ENCODE measurements at regions not wholly inside any gene's neighbourhood (a gene's known extent, or its start where the extent isn't known, plus 50 kb on each side); places are given as distances from the start of the nearest gene placed in this dataset.
"Not testable (repeated sequence)": the region's sequence is repeated elsewhere in the genome, so short reads cannot be mapped to it uniquely, and the experiment has no call there.

DNA sequence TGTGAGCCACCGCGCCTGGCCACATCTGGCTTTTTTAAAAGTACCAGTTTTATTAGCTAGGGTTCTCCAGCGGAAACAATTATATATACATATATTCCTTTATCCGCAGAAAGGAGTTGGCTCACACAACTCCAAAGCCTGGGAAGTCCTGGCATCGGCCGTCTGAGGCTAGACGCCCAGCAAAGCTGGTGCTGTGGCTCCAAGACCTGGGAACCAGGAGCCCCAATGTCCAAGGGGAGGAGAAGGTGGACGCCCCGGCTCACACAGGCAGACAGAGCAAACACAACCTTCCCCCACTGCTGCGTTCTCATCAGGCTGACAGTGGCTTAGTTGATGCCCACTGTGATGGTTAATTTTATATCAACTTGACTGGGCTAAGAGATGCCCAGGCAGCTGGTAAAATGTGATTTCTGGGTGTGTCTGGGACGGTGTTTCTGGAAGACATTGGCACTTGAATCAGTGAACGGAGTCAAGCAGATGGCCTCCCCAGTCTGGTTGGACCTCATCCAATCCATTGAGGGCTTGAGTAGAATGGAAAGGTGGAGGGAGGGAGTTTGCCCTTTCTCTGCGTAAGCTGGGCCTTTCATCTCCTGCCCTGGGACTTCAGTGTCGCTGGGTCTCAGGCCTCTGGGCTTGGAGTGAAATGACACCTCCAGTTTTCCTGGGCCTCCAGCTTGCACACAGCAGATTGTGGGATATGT is 904.4 kb downstream of the BRD1 start:
- H3K9me3 ChIP-seq (ENCODE audit: insufficient read depth, low read depth, low read length): no peaks in the 10 kb centered on the region
- H3K36me3 ChIP-seq (ENCODE audit: insufficient read depth, low read depth, low read length): no peaks in the 10 kb centered on the region
- no peaks in the 10 kb centered on the region; the same call in 1 of the 2 replicates for H3K27me3 ChIP-seq (ENCODE audit: insufficient read depth, low read length)
- no peak overlapping the region for H3K4me3 ChIP-seq (ENCODE audit: low read length)
- H3K27ac ChIP-seq (ENCODE audit: low read length): no peak overlapping the region
- no peak overlapping the region for H3K9ac ChIP-seq (ENCODE audit: low read depth, low read length)
- H3K4me1 ChIP-seq (ENCODE audit: insufficient read depth, low read length): no peaks in the 10 kb centered on the region

DNA sequence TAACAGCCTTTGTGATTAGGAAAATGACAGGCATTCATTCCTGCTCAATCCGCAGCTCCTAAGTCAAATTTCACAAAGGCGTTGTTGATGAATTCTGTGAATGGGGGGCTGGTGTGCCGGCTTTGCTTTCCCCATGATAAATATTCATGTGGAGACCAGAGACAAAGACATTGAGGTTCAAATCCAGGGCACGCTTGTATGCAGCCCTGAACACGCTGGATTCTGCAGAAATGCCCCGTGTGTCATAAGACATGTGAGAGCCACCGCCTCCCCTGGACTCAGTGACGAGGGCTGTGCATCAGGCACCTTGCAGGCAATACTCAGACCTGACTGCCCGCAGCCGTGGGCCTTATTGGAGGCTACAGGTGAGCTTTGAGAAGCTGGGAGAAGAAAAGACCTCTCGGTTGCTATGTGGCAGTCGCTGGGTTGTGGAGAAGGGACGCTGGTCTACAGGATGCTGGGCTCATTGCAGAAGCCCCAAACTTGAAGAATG is 906.2 kb downstream of the BRD1 start:
- Histone ChIP-seq H3K4me3 (ENCODE audit: low read length) (no peak overlapping the region), H3K9me3 (ENCODE audit: insufficient read depth, low read depth, low read length) (peaks cover 8% of the 10 kb centered on the region), H3K36me3 (ENCODE audit: insufficient read depth, low read depth, low read length) (no peaks in the 10 kb centered on the region), H3K27me3 (ENCODE audit: insufficient read depth, low read length) (no peaks in the 10 kb centered on the region; the same call in 1 of the 2 replicates), H3K4me1 (ENCODE audit: insufficient read depth, low read length) (no peaks in the 10 kb centered on the region), H3K27ac (ENCODE audit: low read length) (no peak overlapping the region), H3K9ac (ENCODE audit: low read depth, low read length) (no peak overlapping the region)

DNA sequence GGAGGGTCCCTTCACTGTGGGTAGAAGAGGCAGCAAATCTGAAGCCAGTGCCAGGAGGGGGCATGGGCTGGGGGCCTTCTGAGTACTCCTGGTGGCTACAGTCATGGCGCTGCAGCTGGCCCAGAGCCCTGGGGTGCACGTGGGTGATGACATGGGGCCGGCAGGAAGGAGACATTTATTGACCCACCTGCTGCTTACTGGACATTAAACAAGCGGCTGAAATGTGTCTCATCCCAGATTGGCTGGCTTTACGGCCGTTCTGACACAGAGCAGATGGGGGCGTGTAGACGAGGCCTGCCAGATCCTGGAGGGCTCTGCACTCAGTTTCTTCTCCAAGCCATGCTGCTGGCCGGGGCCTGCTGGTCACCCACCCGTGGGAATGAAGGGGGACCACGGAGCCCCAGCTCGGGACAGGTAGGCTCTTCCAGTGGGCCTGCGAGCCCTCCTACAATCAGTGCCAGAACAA is 906.9 kb downstream of the BRD1 start:
- no peaks in the 10 kb centered on the region for H3K4me1 ChIP-seq (ENCODE audit: insufficient read depth, low read length)

DNA sequence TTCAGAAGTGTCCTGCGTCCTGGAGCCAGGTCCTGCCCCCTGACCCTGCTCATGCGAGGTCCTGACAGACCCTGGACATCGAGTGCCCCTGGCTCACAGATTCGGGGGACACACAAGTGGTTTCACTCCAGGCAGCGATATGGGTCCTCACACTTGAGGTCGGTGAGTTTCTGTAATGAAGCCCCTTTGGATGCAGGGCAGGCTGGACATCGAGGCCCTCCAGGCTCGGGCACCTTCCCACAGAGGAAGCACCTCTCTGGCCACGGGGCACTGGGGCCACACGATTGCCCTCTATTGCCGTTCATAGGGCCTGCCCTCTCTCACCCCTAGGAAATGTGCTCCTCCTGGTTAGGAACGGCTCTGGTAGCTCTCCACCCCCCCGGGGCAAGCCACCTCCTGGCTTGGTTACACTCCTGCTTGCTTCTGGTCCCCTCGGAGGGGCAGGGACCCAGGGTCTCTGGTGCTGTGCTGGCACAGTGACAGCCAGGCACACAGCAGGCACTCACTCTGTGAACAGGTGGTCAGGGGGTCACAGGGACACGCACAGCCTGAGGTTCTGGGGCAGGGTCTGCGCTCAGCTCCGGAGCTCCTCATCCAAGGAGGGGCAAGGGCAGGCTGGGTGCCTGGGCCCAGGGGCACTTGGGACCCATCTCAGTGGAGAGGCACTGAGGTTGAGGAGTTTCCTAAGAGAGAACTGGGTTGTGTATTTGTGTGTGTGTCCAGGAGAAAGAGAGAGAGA is 907.7 kb downstream of the BRD1 start:
- H3K27ac ChIP-seq (ENCODE audit: low read length): no peak overlapping the region
- H3K9ac ChIP-seq (ENCODE audit: low read depth, low read length): no peak overlapping the region
- no peaks in the 10 kb centered on the region; the same call in 1 of the 2 replicates for H3K27me3 ChIP-seq (ENCODE audit: insufficient read depth, low read length)
- H3K4me1 ChIP-seq (ENCODE audit: insufficient read depth, low read length): no peaks in the 10 kb centered on the region
- H3K4me3 ChIP-seq (ENCODE audit: low read length): no peak overlapping the region
- H3K9me3 ChIP-seq (ENCODE audit: insufficient read depth, low read depth, low read length): peaks cover 22% of the 10 kb centered on the region
- no peaks in the 10 kb centered on the region for H3K36me3 ChIP-seq (ENCODE audit: insufficient read depth, low read depth, low read length)

More for the DNA sequence above, 906.9 kb downstream of the BRD1 start:
- Histone ChIP-seq H3K27me3 (ENCODE audit: insufficient read depth, low read length) (no peaks in the 10 kb centered on the region; the same call in 1 of the 2 replicates), H3K9me3 (ENCODE audit: insufficient read depth, low read depth, low read length) (peaks cover 15% of the 10 kb centered on the region), H3K27ac (ENCODE audit: low read length) (no peak overlapping the region), H3K9ac (ENCODE audit: low read depth, low read length) (no peak overlapping the region), H3K36me3 (ENCODE audit: insufficient read depth, low read depth, low read length) (no peaks in the 10 kb centered on the region), H3K4me3 (ENCODE audit: low read length) (no peak overlapping the region)

GRCh38 chr22:48919187-48919590 is 908.5 kb downstream of the BRD1 start:
- H3K9me3 ChIP-seq (ENCODE audit: insufficient read depth, low read depth, low read length): peaks cover 24% of the 10 kb centered on the region
- no peaks in the 10 kb centered on the region; the same call in 1 of the 2 replicates for H3K27me3 ChIP-seq (ENCODE audit: insufficient read depth, low read length)
- H3K4me1 ChIP-seq (ENCODE audit: insufficient read depth, low read length): no peaks in the 10 kb centered on the region
- no peak overlapping the region for H3K27ac ChIP-seq (ENCODE audit: low read length)
- H3K9ac ChIP-seq (ENCODE audit: low read depth, low read length): no peak overlapping the region
- H3K36me3 ChIP-seq (ENCODE audit: insufficient read depth, low read depth, low read length): no peaks in the 10 kb centered on the region
- H3K4me3 ChIP-seq (ENCODE audit: low read length): no peak overlapping the region

GRCh38 chr22:48918585-48919186 is 909.0 kb downstream of the BRD1 start:
- Histone ChIP-seq H3K9me3 (ENCODE audit: insufficient read depth, low read depth, low read length) (peaks cover 24% of the 10 kb centered on the region), H3K4me3 (ENCODE audit: low read length) (no peak overlapping the region), H3K4me1 (ENCODE audit: insufficient read depth, low read length) (no peaks in the 10 kb centered on the region), H3K27ac (ENCODE audit: low read length) (no peak overlapping the region), H3K36me3 (ENCODE audit: insufficient read depth, low read depth, low read length) (no peaks in the 10 kb centered on the region), H3K9ac (ENCODE audit: low read depth, low read length) (no peak overlapping the region), H3K27me3 (ENCODE audit: insufficient read depth, low read length) (no peaks in the 10 kb centered on the region; the same call in 1 of the 2 replicates)

- not testable (repeated sequence) for H3K9ac ChIP-seq (ENCODE audit: low read depth, low read length); H3K27ac ChIP-seq (ENCODE audit: low read length); H3K4me3 ChIP-seq (ENCODE audit: low read length); H3K36me3 ChIP-seq (ENCODE audit: insufficient read depth, low read depth, low read length); H3K4me1 ChIP-seq (ENCODE audit: insufficient read depth, low read length); H3K27me3 ChIP-seq (ENCODE audit: insufficient read depth, low read length)
- H3K9me3 ChIP-seq (ENCODE audit: insufficient read depth, low read depth, low read length): peaks cover 24% of the 10 kb centered on the region
Observed at GRCh38 chr22:48912356-48913066, 915.2 kb downstream of the BRD1 start.

GRCh38 chr22:48911647-48912046 is 916.0 kb downstream of the BRD1 start:
- H3K4me1 ChIP-seq (ENCODE audit: insufficient read depth, low read length); H3K4me3 ChIP-seq (ENCODE audit: low read length); H3K27me3 ChIP-seq (ENCODE audit: insufficient read depth, low read length); H3K36me3 ChIP-seq (ENCODE audit: insufficient read depth, low read depth, low read length); H3K27ac ChIP-seq (ENCODE audit: low read length); H3K9ac ChIP-seq (ENCODE audit: low read depth, low read length): not testable (repeated sequence)
- peaks cover 18% of the 10 kb centered on the region for H3K9me3 ChIP-seq (ENCODE audit: insufficient read depth, low read depth, low read length)

DNA sequence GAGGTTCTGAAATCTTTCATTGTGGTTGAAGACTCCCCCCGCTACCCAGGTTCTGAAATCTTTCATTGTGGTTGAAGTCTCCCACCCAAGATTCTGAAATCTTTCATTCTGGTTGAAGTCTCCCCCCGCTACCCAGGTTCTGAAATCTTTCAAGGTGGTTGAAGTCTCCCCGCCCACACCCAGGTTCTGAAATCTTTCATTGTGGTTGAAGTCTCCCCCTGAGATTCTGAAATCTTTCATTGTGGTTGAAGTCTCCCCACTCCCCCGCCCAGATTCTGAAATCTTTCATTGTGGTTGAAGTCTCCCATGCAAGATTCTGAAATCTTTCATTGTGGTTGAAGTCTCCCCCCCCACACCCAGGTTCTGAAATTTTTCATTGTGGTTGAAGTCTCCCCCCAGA is 916.6 kb downstream of the BRD1 start:
- not testable (repeated sequence) for H3K4me3 ChIP-seq (ENCODE audit: low read length); H3K4me1 ChIP-seq (ENCODE audit: insufficient read depth, low read length); H3K27me3 ChIP-seq (ENCODE audit: insufficient read depth, low read length); H3K36me3 ChIP-seq (ENCODE audit: insufficient read depth, low read depth, low read length); H3K27ac ChIP-seq (ENCODE audit: low read length); H3K9ac ChIP-seq (ENCODE audit: low read depth, low read length)
- peaks cover 12% of the 10 kb centered on the region for H3K9me3 ChIP-seq (ENCODE audit: insufficient read depth, low read depth, low read length)

DNA sequence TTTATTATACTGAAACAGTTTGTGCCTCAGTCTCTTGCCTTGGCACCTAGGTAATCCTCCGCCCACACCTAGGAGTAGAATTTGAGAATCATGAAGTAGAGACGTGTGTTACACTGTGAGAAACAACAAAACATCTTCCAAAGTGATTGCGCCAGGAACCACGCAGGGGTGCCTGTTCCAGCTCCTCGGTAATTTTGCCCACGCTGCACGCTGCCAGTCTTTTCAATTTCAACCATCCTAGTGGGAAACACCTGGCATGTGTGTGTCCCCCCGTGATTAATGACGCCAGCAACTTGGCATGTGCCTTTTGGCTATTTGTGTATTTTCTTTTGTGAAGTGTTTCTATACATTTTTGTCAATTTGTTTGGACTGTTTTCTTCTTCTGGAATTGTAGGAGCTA is 919.1 kb downstream of the BRD1 start:
- Histone ChIP-seq H3K27me3 (ENCODE audit: insufficient read depth, low read length) (no peaks in the 10 kb centered on the region), H3K36me3 (ENCODE audit: insufficient read depth, low read depth, low read length) (no peaks in the 10 kb centered on the region), H3K27ac (ENCODE audit: low read length) (no peak overlapping the region), H3K9ac (ENCODE audit: low read depth, low read length) (no peak overlapping the region), H3K9me3 (ENCODE audit: insufficient read depth, low read depth, low read length) (no peaks in the 10 kb centered on the region), H3K4me3 (ENCODE audit: low read length) (no peak overlapping the region), H3K4me1 (ENCODE audit: insufficient read depth, low read length) (no peaks in the 10 kb centered on the region)

GRCh38 chr22:48907591-48907990 is 920.1 kb downstream of the BRD1 start:
- H3K9ac ChIP-seq (ENCODE audit: low read depth, low read length): no peak overlapping the region
- H3K4me1 ChIP-seq (ENCODE audit: insufficient read depth, low read length): no peaks in the 10 kb centered on the region
- no peak overlapping the region for H3K27ac ChIP-seq (ENCODE audit: low read length)
- H3K27me3 ChIP-seq (ENCODE audit: insufficient read depth, low read length): no peaks in the 10 kb centered on the region
- no peaks in the 10 kb centered on the region for H3K36me3 ChIP-seq (ENCODE audit: insufficient read depth, low read depth, low read length)
- H3K4me3 ChIP-seq (ENCODE audit: low read length): no peak overlapping the region
- H3K9me3 ChIP-seq (ENCODE audit: insufficient read depth, low read depth, low read length): no peaks in the 10 kb centered on the region

Measured in iPS-20b (cell line).